ENCODE measurements at regions not wholly inside any gene's neighbourhood (a gene's known extent, or its start where the extent isn't known, plus 50 kb on each side); places are given as distances from the start of the nearest gene placed in this dataset.

DNA sequence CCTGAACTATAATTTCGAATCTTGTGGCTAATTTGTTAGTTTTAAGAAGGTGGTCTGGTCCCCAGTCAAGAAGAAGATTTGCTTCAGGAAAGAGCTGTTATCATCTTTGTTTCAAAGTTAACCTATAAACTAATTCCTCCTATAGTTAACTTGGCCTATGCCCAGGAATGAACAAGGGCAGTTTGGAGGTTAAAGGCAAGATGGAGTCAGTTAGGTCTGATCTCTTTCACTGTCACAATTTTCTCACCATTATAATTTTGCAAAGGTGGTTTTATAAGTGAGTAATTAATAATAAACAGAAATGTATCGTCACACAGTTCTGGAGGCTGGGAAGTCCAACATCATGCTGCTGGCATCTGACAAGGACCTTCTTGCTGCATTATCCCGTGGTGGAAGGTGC is 238.6 kb downstream of the PIK3R1 start:
- no peak for TF ChIP-seq POLR2A (IDR thresholded peaks at IDR 0.05; ENCODE audit: extremely low read depth, insufficient read length)
- TF ChIP-seq, protein P1, sequence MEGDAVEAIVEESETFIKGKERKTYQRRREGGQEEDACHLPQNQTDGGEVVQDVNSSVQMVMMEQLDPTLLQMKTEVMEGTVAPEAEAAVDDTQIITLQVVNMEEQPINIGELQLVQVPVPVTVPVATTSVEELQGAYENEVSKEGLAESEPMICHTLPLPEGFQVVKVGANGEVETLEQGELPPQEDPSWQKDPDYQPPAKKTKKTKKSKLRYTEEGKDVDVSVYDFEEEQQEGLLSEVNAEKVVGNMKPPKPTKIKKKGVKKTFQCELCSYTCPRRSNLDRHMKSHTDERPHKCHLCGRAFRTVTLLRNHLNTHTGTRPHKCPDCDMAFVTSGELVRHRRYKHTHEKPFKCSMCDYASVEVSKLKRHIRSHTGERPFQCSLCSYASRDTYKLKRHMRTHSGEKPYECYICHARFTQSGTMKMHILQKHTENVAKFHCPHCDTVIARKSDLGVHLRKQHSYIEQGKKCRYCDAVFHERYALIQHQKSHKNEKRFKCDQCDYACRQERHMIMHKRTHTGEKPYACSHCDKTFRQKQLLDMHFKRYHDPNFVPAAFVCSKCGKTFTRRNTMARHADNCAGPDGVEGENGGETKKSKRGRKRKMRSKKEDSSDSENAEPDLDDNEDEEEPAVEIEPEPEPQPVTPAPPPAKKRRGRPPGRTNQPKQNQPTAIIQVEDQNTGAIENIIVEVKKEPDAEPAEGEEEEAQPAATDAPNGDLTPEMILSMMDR (IDR thresholded peaks at IDR 0.05; ENCODE audit: low read depth, low read length) = no peak
